Activated T-cell treated with anti-CD3 and anti-CD28 coated beads, Interleukin-2, amount 50 U/mL, for 72 hours (primary cell): ENCODE measurements at regions not wholly inside any gene's neighbourhood (a gene's known extent, or its start where the extent isn't known, plus 50 kb on each side); places are given as distances from the start of the nearest gene placed in this dataset.
"Not testable (repeated sequence)": the region's sequence is repeated elsewhere in the genome, so short reads cannot be mapped to it uniquely, and the experiment has no call there.

Experiments used
- ATAC-seq, 2 donors: fragments of 150-1000 bp; cut with Tn5 transposase; replicated peaks in 1 of 2; 2 replicates each; pipeline ENCODE4 v1.10.0; 2021; ENCODE audit warnings: moderate library complexity in 2 of 2, mild to moderate bottlenecking in 1 of 2
- DNase-seq, 2 donors: peaks; one replicate each; pipeline ENCODE4 v3.0.0; 2021 to 2022; ENCODE audit warnings: mixed read lengths in 1 of 2
- H3K27ac Mint-ChIP-seq: one replicate; pipeline ENCODE4 v1.8.0; 2022; ENCODE audit warnings: mild to moderate bottlenecking, moderate library complexity, mixed read lengths
- H3K27me3 Mint-ChIP-seq: one replicate; pipeline ENCODE4 v1.8.0; 2022; ENCODE audit warnings: low read depth, mixed read lengths
- H3K36me3 Mint-ChIP-seq, 2 donors: one replicate each; pipeline ENCODE4 v1.8.0; 2022; ENCODE audit warnings: mixed read lengths in 2 of 2, mild to moderate bottlenecking in 1 of 2; ENCODE audit not compliant: insufficient read depth in 2 of 2
- H3K4me1 Mint-ChIP-seq: one replicate; pipeline ENCODE4 v1.8.0; 2022; ENCODE audit warnings: low read depth, mixed read lengths
- H3K4me3 Mint-ChIP-seq, 2 donors: one replicate each; pipeline ENCODE4 v1.8.0; 2022; ENCODE audit warnings: mild to moderate bottlenecking in 2 of 2, mixed read lengths in 2 of 2, moderate library complexity in 2 of 2
- H3K9me3 Mint-ChIP-seq, 2 donors: one replicate each; pipeline ENCODE4 v1.8.0; 2022; ENCODE audit warnings: mixed read lengths in 2 of 2

DNA sequence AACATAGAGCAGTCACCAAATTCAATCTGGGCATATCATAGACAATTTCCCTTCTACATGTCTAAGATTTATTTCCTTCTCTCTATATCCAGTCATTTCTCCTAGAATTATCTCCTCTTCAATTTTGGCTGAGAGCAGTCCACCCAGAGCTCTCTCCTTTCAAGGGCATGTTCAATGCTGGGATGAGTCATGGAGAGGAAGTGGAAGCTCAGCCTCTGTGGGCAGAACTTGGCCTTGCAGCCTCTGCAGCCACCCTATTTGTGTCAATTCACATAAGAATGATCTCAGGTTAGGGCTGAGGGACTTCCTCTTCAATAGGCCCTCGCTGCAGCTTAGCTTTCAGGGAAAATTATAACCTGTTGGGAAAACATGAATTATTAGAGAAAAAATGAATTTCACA lies 560.8 kb downstream of the POM121L12 start:
- no peaks in the 10 kb centered on the region for H3K27me3 Mint-ChIP-seq
- peaks cover 2 to 4% of the 10 kb centered on the region in 2 donors for H3K36me3 Mint-ChIP-seq
- ATAC-seq: no peak
- DNase-seq: no peak
- no peak overlapping the region for H3K27ac Mint-ChIP-seq
- H3K4me1 Mint-ChIP-seq: no peaks in the 10 kb centered on the region
- no peak overlapping the region for H3K4me3 Mint-ChIP-seq
- H3K9me3 Mint-ChIP-seq: peaks cover 22 to 23% of the 10 kb centered on the region in 2 donors

- Mint-ChIP-seq H3K9me3 (peaks cover 15 to 18% of the 10 kb centered on the region in 2 donors), H3K27me3 (no peaks in the 10 kb centered on the region), H3K4me1 (no peaks in the 10 kb centered on the region), H3K4me3 (no peak overlapping the region), H3K36me3 (peaks cover 1 to 8% of the 10 kb centered on the region in 2 donors), H3K27ac (no peak overlapping the region)
- DNase-seq (no peak), ATAC-seq (no peak)
These were observed 564.9 kb downstream of the POM121L12 start for GRCh38 chr7:53600296-53600695.

- ATAC-seq (no peak), DNase-seq (no peak)
- Mint-ChIP-seq H3K27ac (no peak overlapping the region), H3K4me1 (no peaks in the 10 kb centered on the region), H3K9me3 (peaks cover 10 to 13% of the 10 kb centered on the region in 2 donors), H3K4me3 (no peak overlapping the region), H3K36me3 (peaks cover 1 to 5% of the 10 kb centered on the region in 2 donors), H3K27me3 (no peaks in the 10 kb centered on the region)
These were observed 567.5 kb downstream of the POM121L12 start for GRCh38 chr7:53602817-53603418.

- Mint-ChIP-seq H3K27me3 (no peaks in the 10 kb centered on the region), H3K27ac (no peak overlapping the region)
These were observed 568.0 kb downstream of the POM121L12 start for GRCh38 chr7:53603461-53603860.

DNA sequence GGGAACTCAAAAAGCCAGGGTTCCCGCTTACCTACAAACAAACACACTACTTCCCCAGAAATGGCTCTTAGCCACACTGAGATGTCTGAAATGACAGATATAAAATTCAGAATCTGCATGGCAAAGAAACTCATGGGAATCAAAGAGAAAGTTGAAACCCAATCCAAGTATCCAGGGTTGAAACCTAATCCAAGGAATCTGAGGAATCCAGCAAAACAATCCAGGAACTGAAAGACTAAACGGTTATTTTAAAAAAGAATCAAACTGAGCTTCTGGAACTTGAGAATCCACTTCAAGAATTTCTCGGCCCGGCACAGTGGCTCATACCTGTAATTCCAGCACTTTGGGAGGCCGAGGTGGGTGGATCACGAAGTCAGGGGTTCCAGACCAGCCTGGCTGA lies 568.8 kb downstream of the POM121L12 start:
- Mint-ChIP-seq H3K4me1 (no peaks in the 10 kb centered on the region), H3K4me3 (no peak overlapping the region), H3K27ac (no peak overlapping the region), H3K9me3 (peaks cover 10 to 13% of the 10 kb centered on the region in 2 donors), H3K27me3 (no peaks in the 10 kb centered on the region), H3K36me3 (peaks cover 1 to 5% of the 10 kb centered on the region in 2 donors)
- no peak for DNase-seq
- ATAC-seq: no peak

More at GRCh38 chr7:53603461-53603860, 568.0 kb downstream of the POM121L12 start:
- no peak overlapping the region for H3K4me3 Mint-ChIP-seq
- H3K36me3 Mint-ChIP-seq: peaks cover 1 to 5% of the 10 kb centered on the region in 2 donors
- H3K9me3 Mint-ChIP-seq: peaks cover 10 to 13% of the 10 kb centered on the region in 2 donors
- H3K4me1 Mint-ChIP-seq: no peaks in the 10 kb centered on the region
- ATAC-seq: no peak
- DNase-seq: no peak

- H3K4me1 Mint-ChIP-seq: no peaks in the 10 kb centered on the region
- H3K9me3 Mint-ChIP-seq: peaks cover 3 to 5% of the 10 kb centered on the region in 2 donors
- H3K4me3 Mint-ChIP-seq: no peak overlapping the region
- no peaks in the 10 kb centered on the region for H3K36me3 Mint-ChIP-seq
- H3K27ac Mint-ChIP-seq: no peak overlapping the region
- ATAC-seq (no peak), DNase-seq (no peak)
- H3K27me3 Mint-ChIP-seq: no peaks in the 10 kb centered on the region
These were observed 572.5 kb downstream of the POM121L12 start for GRCh38 chr7:53607961-53608360.

- ATAC-seq: no peak
- no peak for DNase-seq
- no peak overlapping the region for H3K4me3 Mint-ChIP-seq
- no peak overlapping the region for H3K27ac Mint-ChIP-seq
- no peaks in the 10 kb centered on the region for H3K4me1 Mint-ChIP-seq
- H3K36me3 Mint-ChIP-seq: no peaks in the 10 kb centered on the region
- peaks cover 5 to 8% of the 10 kb centered on the region in 2 donors for H3K9me3 Mint-ChIP-seq
- H3K27me3 Mint-ChIP-seq: no peaks in the 10 kb centered on the region
These were observed 573.8 kb downstream of the POM121L12 start for GRCh38 chr7:53609185-53609584.

- no peak for DNase-seq
- H3K36me3 Mint-ChIP-seq: peaks cover 3 to 4% of the 10 kb centered on the region in 2 donors
- no peaks in the 10 kb centered on the region for H3K4me1 Mint-ChIP-seq
- H3K9me3 Mint-ChIP-seq: peaks cover 8 to 9% of the 10 kb centered on the region in 2 donors
- H3K27ac Mint-ChIP-seq: no peak overlapping the region
- H3K4me3 Mint-ChIP-seq: no peak overlapping the region
- H3K27me3 Mint-ChIP-seq: no peaks in the 10 kb centered on the region
- no peak for ATAC-seq
These were observed 575.6 kb downstream of the POM121L12 start for GRCh38 chr7:53611043-53611442.

GRCh38 chr7:53624356-53624755 lies 588.9 kb downstream of the POM121L12 start:
- Mint-ChIP-seq H3K36me3 (peaks cover 0 to 5% of the 10 kb centered on the region in 2 donors), H3K4me3 (no peak overlapping the region), H3K9me3 (peaks cover 8 to 20% of the 10 kb centered on the region in 2 donors), H3K27me3 (no peaks in the 10 kb centered on the region), H3K27ac (no peak overlapping the region), H3K4me1 (no peaks in the 10 kb centered on the region)
- DNase-seq: no peak
- no peak for ATAC-seq

- H3K27me3 Mint-ChIP-seq: no peaks in the 10 kb centered on the region
- peaks cover 3 to 9% of the 10 kb centered on the region in 2 donors for H3K36me3 Mint-ChIP-seq
- ATAC-seq: no peak
- peaks cover 6 to 20% of the 10 kb centered on the region in 2 donors for H3K9me3 Mint-ChIP-seq
- DNase-seq: no peak
- H3K27ac Mint-ChIP-seq: no peak overlapping the region
- H3K4me3 Mint-ChIP-seq: no peak overlapping the region
- H3K4me1 Mint-ChIP-seq: no peaks in the 10 kb centered on the region
These were observed 593.3 kb downstream of the POM121L12 start for GRCh38 chr7:53628775-53629174.

GRCh38 chr7:53635251-53635650 lies 599.8 kb downstream of the POM121L12 start:
- not testable (repeated sequence) for H3K4me3 Mint-ChIP-seq, ATAC-seq, DNase-seq, H3K27ac Mint-ChIP-seq, H3K36me3 Mint-ChIP-seq, H3K27me3 Mint-ChIP-seq, H3K4me1 Mint-ChIP-seq
- H3K9me3 Mint-ChIP-seq: peaks cover 8 to 21% of the 10 kb centered on the region in 2 donors

- Mint-ChIP-seq H3K36me3 (no peaks in the 10 kb centered on the region), H3K4me1 (no peaks in the 10 kb centered on the region), H3K27me3 (no peaks in the 10 kb centered on the region), H3K27ac (no peak overlapping the region), H3K4me3 (no peak overlapping the region), H3K9me3 (peaks cover 9 to 20% of the 10 kb centered on the region in 2 donors)
- DNase-seq (no peak), ATAC-seq (no peak)
These were observed 603.1 kb downstream of the POM121L12 start for GRCh38 chr7:53638517-53638916.

DNA sequence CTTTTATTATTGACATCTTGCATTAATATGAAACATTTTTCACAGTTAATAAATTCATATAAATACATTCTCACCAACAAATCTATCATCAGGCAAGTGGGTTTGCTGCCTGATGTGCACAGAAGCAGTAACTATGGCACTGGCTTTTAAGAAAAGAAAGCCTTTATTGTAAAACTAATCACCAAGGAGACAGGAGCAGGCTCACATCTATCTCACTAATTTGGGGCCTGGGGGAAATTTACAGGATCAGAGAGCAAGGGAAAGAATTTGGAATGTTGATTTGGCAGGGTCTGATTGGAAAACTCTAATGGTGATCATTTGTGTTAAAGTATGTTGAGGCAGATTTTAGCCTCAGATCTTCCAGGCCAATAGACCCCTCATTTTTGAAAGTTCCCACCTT lies 605.7 kb downstream of the POM121L12 start:
- H3K27me3 Mint-ChIP-seq: no peaks in the 10 kb centered on the region
- peaks cover 11 to 18% of the 10 kb centered on the region in 2 donors for H3K9me3 Mint-ChIP-seq
- no peaks in the 10 kb centered on the region for H3K4me1 Mint-ChIP-seq
- no peak for DNase-seq
- H3K4me3 Mint-ChIP-seq: no peak overlapping the region
- no peak for ATAC-seq
- peaks cover 0 to under 1% of the 10 kb centered on the region in 2 donors for H3K36me3 Mint-ChIP-seq
- no peak overlapping the region for H3K27ac Mint-ChIP-seq

GRCh38 chr7:53642361-53642760 lies 606.9 kb downstream of the POM121L12 start:
- no peaks in the 10 kb centered on the region for H3K27me3 Mint-ChIP-seq
- peaks cover 14 to 15% of the 10 kb centered on the region in 2 donors for H3K9me3 Mint-ChIP-seq
- DNase-seq (no peak), ATAC-seq (no peak)
- peaks cover 0 to 3% of the 10 kb centered on the region in 2 donors for H3K36me3 Mint-ChIP-seq
- no peak overlapping the region for H3K27ac Mint-ChIP-seq
- H3K4me1 Mint-ChIP-seq: no peaks in the 10 kb centered on the region
- no peak overlapping the region for H3K4me3 Mint-ChIP-seq
